ENCODE measurements at regions not wholly inside any gene's neighbourhood (a gene's known extent, or its start where the extent isn't known, plus 50 kb on each side); places are given as distances from the start of the nearest gene placed in this dataset.
"Not testable (repeated sequence)": the region's sequence is repeated elsewhere in the genome, so short reads cannot be mapped to it uniquely, and the experiment has no call there.

DNA sequence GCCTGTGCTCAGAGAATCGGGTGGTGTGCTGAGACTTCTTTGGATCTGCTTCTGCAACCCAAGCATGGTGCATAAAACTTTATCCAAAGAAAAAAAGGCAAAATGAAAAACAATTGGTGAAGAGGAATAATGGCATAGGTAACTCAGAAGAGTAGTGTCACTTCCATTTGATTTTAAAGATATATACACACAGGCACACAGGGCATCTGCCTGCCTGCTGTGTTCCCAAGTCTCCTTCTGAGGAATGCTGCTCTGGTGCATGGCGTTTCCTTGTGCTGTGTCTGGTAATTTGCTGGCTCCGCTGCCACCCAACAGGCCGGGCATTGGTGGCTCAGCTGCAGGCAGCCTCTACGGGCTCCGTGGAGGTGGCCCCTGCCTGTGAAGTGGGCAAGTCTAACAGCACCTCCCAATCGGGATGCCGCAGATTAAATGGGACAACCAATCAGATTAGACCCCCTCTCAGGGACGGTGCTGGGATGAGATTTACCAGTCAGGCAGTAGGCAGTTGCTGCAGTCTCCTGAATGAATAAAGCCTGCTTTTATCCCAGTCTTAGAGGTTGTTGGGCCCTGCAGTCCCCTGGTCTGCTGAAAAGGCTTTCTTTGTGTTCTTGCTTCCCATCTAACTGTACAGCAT is 253.7 kb upstream of the RASGRP1 start:
- DNase-seq, result no peak

DNA sequence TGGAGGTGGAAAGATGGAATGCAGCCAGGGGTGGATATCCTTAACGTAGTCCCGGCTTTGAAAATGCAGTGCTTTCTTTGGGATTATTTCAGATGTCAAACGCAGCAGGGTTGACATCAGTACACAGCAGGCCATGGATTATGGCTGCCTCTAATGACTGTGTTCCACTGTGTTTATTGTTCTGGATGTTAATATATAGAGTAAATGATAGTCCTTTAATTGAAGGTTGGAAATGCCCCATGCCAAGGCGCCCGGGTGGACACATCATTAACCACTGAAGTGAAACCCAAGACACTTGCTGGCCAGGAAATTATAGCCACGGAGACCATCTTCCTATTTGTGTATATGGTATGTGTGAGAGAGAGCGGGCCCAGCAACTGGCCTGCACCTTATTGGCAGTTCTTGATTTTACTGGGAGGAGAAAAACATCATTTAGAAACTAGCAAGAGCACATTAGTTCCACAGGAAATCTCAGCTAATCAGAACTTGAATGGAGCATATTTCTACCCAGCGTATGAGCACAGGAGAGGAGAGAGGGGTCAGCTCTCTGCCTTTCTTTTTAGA is 254.9 kb upstream of the RASGRP1 start:
- DNase-seq, result peak; percentile 52

DNA sequence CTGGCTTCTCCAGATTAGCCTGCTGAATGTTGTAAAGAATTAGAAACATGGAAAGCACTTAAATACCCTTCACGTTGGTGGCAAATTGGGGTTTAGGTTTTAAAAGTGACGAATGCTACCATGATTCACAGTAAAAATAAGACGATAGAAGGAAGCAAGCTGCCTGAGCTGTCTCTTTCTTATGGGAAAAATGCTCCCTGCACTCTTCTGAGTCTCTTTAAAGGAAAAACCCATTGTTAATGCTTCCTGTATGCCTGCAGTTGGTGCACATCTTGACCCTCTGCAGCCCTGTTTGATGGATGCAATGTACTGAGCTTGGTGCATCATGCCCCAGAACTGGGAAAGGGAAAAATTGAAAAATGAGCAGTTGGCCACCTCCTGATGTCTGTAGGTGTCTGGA is 258.6 kb upstream of the RASGRP1 start:
- no peak for DNase-seq

DNA sequence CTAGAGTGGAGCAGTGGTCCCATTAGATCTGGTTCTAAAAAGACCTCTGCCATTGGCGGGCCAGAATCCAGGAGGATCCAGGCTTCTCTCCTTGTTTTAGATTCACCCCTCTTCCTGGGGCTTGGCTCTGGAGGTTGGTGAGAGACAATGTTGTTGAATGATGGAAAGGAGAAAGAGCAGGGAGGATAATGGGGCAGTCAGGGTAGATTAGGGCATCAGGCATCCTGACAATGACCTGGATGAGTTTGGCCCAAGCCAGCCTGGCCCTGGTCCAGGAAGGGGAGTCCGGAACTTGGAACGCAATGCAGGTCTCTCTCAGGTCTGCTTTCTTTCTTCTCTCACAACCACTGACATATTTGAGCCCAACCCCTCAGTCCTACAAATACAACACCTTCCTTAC is 260.1 kb upstream of the RASGRP1 start:
- no peak for DNase-seq

DNA sequence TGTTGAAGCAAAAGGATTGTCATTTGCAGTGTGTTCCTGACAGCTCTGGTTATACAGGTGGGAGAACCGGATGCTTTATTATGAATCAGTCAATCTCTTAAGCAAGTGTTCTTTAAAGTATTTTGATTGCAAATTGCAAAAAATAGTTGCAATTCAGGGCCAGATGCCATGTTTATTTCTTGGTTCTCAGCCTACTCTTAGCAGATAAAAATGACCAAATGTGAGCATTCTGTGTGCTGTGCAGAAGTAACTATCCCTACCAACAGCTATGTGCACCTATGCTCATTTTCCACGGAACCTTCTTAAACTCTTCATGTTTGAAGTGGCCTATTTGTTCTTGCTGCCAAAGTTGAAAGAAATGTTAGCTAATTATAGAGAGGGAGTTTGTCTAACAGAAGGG is 262.3 kb upstream of the RASGRP1 start:
- no peak for DNase-seq

DNA sequence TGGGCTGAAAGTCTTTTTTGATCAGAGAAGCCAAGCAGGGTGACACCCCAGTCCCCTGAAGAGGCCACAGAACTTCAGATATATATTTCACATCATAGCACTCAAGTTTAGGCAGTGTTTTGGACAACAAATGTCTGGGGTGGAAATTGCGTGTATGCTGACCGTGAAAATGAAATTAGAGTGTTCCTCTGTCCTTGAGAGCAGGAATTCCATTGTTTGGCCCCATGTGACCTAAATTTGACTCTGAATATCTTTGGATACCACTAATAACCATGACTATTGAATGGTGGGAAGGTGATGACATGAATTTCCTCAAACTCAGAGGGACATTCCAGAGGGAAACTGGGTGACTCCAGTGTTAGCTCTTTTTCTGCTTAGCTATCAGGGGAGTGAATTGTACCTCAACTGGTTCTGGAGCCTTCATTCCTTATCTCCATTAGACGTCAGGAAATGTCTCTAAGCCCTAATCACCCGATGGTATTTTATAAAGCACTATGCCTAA is 263.5 kb upstream of the RASGRP1 start:
- DNase-seq, result no peak

DNA sequence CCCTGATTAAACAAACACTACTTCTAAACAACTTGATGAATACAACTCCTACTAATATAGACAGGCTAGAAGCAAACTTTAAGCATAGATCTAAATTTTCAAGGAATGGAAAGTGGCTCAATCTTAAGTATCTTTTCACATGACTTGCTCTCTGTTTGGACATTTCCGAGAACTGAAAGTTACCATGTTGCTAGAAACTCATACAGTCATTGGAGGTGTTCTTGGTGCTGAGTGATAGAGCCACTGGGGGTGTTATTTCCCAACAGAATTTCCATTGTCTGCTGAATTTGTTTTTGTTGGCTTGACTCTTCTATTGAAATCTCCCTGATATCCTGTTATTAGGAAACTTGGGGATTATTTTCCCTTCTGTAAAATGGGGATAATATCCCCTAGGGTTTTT is 264.5 kb upstream of the RASGRP1 start:
- no peak for DNase-seq

DNA sequence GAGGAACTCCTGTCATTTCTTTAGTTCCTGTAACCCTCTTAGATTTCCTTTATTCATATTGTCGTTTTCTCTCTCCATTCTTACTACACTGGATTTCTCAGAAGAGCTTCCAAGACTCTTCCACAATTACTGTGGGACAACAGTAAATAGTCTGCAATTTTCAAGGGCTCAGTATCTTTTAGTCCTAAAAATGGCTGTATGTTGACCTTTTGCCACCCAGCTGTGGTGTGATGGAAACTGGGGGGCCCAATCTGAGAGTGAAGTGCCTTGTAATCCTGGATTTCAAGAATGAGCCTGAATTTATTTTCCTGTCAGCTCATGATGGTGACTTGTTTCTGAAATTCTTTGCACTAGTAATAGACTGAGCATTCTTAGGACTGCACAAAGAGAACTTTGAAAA is 277.6 kb upstream of the RASGRP1 start:
- DNase-seq, result no peak

DNA sequence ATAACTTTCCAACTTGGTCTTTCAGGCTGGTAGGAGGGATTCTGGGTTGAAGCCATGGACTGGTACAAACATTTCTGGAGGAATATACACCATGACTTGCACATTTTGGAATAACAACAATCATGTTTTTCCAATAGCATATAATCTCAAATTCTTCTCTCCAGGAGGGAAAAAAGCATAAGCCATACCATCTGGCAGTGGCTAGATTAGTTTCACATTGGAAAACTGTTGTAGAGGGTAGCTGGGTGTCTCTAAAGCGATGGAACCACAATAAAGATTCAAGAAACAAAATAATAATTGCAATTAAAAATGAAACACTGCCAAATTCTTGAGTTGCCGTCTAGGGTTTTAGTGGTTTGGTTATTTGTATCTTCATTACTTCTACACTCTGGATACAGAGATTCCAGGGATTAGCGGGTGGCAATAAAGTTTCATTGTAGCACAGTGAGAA is 278.5 kb upstream of the RASGRP1 start:
- DNase-seq, result no peak

DNA sequence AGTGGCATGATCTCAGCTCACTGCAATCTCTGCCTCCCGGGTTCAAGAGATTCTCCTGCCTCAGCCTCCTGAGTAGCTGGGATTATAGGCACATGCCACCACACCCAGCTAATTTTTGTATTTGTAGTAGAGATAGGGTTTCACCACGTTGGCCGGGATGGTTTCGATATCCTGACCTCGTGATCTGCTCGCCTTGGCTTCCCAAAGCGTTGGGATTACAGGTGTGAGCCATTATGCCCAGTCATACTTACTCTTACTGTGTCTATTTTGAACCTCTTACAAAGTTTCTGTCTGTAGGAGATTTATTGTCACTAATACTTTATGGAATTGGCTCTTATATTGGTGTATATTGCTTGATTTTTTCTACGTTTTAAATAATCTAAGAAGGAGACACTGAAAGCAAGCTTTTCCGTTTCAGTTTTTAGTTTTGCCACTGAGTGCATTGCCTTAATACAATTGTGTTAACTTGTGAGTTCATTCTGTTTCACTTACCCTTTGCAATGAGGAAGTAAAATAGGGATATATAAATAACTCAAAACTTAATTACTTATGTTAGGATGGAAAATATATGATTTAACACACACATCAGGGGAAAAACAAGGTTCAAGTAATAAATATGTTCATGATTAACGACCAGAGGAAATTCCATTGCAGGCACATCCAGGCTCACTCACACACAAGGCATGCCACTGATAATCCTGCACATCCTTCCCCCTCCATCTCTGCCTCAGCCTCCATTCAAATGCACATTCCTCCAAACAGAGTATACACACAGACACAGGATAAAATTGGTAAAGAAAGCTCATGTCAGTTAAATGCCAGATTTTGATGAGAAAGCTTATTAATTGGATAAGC is 279.3 kb upstream of the RASGRP1 start:
- no peak for DNase-seq

DNA sequence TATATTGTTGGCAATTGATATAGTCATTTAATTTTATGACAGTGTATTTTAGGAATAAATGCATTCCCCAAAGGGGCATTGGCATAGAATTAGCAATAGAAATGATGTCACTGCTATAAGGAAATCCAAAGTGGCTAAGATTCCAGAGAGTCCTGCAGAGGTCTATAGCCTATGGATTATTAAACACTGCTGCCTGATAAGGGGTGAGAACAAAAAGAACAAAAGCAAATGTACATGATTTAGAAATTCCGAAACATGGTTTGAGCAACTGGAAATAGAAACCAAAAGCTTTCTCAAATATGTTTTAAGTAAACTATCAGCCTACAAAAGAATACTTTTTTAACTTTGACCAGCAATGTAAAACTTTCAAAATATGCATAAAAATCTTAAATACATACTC is 280.1 kb upstream of the RASGRP1 start:
- no peak for DNase-seq

DNA sequence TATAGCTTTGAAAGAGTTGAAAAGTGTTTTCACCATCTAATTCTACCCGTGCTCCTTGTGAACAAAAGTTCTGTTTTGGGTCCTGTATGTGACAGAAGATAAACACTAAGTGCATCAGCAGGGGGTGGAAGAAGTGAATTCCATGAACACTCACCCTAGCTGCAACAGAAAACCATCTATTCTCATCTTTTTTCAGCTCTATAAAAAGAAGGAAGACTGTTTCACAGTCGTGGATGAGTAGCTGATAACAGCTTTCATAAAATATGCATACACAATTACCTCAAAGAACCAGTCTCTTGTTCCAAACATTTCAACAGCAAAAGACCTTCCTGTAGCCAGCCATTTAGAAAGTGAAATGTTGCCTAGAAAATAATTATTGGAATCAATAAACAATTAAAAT is 281.7 kb upstream of the RASGRP1 start:
- DNase-seq, result no peak

DNA sequence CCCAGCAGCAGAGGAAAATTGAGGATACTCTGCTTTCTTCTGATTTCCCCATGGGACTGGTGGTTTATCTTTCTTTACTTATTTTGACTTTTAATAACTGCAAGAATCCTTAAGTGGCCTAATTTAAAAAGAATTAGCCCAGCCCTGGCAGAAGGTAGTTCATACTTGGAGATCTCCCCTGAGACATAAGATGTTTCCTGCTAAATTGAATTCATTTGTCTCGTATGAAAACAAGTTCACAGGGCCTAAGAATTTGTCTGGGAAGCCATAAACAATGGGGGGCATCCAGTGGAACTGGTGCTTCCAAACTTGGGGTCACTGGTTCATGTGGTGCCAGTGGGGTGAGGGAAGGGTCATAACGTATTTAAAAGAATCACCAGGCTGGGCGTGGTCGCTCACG is 283.1 kb upstream of the RASGRP1 start:
- DNase-seq, result no peak

DNA sequence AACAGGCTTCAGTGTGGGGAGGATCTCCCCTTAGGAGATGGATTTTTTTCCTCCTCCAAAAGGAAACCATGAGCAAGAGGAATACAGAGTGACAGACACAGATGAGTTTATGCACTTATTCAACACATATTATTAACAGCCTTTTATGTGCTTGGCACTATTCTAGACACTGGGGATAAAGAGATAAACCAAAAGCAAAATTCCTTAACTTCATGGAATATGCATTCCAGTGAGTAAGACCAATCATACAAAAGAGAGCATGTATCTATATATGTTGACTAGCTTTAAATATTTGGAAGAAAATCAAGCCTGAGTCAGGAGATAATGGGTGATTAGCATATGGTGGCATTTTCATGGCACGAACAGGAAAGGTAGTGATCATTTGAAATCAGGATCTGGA is 284.4 kb upstream of the RASGRP1 start:
- DNase-seq, result no peak

DNA sequence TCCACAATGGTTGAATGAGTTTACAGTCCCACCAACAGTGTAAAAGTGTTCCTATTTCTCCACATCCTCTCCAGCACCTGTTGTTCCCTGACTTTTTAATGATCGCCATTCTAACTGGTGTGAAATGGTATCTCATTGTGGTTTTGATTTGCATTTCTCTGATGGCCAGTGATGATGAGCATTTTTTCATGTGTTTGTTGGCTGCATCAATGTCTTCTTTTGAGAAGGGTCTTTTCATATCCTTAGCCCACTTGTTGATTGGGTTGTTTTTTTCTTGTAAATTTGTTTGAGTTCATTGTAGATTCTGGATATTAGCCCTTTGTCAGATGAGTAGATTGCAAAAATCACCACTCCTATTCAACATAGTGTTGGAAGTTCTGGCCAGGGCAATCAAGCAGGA is 287.6 kb upstream of the RASGRP1 start:
- DNase-seq, result not testable (repeated sequence)

DNA sequence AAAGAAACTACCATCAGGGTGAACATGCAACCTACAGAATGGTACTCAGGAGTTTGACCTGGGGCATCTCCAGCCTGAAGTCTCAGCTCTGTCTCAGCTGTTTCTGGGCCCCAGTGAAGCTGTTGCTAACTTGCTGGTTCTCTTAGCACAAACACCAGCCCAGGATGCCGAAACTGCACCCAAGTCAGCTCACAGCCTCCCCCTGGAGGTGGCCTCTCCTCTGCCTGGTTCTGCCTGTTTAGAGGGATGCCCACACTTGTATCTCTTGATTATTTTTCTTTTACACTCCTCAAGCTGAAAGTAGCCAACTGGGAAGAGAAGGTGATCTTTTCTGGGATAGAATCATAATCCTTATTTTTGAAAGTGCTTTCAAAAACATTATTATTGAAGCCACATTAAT is 289.0 kb upstream of the RASGRP1 start:
- DNase-seq, result no peak

DNA sequence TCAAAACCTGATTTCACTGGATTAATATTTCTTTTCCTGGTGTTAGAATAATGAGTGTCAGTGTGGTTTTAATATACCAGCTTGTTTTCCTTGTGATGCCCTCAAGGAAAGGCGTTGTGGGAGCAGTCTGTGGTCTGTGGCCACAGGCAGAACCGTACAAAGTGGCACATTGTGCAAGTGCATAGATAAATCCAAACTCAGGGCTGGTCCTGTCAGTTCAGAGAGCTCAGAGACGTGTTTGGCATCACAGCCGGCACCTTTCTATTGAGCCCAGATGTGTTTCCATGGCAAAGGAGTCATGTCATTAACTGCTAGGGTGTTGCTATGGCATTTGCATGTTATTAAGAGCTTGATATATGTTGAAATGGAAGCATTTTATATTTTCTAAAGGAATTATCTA is 289.9 kb upstream of the RASGRP1 start:
- DNase-seq, result no peak

DNA sequence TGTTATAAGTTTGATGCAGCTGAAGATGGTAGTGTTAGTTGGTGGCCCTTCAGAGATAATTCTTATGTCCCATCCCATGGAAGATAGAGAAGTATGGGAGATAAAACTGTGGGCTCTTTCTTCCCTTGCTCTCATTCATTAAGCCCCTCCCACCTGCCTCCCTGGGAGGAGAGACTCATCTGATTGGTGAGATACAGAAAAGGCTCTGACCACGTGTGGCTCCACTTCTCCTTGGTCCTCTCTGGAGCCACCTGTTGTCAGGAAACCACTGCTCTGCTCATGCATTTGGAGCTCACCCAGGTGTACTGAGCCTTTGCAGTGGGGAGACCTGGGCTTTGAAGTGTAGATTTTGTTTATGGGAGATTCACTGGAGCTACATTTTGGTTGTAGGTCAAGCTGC is 293.2 kb upstream of the RASGRP1 start:
- DNase-seq, result no peak

DNA sequence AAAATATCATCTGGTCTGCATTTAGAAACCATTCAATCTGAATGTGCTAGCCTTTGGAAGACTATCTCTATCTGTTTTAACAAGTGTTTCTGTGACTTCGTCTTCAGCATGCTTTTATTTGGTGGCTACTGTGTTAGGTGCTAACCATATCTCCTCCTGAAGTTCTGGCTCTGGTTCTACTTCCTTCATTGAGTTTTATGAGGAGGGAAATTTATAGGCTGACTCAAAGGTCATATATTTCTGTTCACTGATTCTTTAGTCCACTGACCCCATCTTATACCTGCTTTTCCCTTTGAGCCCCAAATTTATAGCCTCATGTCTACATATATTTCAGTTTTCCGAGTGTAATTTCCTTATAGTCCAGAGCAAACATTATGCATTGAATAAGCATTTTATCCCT is 295.0 kb upstream of the RASGRP1 start:
- no peak for DNase-seq

DNA sequence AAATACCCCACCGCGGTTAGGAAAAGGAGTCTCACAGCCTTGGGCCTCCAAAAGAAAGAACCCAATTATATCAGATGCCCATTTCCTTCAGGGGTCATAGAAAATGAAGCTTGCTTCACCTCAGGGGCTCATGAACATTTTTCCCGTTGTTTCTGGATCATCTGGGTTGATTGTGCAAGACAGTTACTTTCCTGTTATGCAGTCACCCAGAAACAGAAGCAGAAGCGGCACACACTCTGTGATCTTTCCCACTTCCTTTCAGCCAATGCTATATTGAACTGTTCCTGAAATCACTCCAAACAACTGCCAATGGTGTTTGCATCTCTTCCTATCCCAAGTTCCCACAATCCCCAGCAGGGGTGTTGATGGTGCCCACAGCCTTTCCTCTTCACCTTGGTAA is 295.6 kb upstream of the RASGRP1 start:
- no peak for DNase-seq

DNA sequence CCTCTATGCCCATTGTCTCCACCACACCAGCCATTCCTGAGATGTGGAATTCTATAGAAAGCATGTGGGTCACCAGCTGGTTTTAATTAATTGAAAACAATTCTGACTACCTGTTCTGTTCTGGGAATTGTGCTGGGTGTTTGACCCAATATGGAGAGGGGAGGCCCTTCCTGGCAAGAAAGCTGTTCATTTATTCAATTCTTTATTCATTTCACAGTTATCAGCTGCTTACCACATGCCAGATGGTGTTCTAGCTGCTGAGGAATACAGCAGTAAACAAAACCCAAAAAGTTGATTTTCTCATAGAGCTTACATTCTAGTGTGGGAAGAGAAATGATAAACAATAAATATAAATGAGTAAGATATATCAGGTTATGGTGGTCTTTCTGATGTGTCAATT is 296.1 kb upstream of the RASGRP1 start:
- DNase-seq, result no peak

DNA sequence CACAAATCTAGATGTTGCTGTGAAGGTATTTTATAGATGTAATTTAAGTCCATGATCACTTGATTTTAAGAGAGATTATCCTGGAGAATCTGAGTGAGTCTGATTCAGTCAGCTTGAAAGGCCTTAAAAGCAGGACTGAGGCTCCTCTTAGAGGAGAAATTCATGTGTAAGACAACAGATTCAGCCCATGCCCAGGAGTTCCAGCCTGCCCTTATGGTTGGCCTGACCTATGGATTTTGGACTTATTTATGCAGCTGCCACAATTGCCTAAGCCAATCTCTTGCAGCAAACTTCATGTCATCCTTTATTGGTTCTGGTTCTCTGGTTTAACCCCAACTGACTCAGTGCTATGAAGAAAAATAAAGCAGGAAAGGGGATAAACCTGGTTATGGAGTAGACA is 296.5 kb upstream of the RASGRP1 start:
- no peak for DNase-seq

DNA sequence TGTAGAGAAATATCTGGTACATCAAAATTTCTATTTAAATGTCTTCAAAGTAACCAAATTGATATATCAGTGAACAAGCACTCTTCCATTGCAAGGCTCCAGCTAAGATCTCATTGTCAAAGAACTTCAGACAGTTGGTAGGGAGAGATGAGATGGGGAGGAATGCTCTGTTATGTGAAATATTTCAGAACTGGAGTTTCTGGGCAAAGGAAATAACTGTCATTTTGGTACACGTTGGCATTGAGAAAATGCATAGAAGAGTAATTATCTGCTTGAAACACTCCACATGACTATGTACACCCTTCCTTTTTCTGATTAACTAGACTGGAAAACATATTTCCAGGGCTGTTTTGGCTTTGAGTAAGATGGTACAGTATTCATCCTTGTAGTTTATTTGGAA is 297.5 kb upstream of the RASGRP1 start:
- no peak for DNase-seq

DNA sequence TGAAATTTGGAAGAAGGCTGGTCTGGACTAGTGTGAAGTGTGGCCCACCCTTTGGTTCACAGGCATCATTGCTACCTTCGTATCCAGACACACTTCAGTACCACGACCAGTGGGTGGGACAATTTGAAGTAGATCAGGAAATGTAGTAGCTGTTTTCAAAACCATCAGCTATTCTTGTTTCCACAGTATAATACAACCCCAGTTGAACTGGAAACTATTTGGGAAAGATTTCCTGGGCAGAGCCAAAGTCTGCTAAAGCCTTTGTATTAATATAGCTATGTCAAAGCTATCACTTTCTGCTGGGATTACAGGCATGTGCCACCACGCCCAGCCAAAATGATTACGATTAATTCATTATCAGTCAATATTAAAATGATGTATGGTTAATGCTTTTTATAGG is 298.8 kb upstream of the RASGRP1 start:
- DNase-seq, result no peak

Measured in NCI-H1417 treated with DMSO at 0.1 percent for 48 hours (cell line).